ENCODE measurements at regions not wholly inside any gene's neighbourhood (a gene's known extent, or its start where the extent isn't known, plus 50 kb on each side); places are given as distances from the start of the nearest gene placed in this dataset.

DNA sequence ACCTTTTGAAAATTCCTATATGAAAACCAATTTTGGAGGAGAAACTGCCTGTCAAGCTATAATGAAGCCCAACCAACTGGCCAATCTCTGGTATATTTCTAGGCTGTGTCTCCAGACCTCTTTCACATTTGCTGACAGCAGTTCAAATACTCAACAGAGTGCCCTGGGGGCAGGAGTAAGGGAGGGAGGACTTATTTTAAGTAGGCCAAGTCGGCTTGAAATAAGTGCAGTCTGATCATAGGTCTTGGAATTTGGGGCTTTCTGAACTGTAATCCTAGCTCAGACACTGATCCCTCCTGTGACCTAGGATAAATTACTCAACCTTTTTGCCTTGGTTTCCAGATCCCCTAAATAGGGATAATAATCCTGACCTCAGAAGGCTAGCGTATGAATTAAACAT, 59.4 kb upstream of the SLC7A11 start:
- no peak for TF ChIP-seq CTCF (IDR thresholded peaks at IDR 0.05)
- TF ChIP-seq POLR2AphosphoS5 (IDR thresholded peaks at IDR 0.05), result no peak
- no peak for TF ChIP-seq POLR2A (IDR thresholded peaks at IDR 0.05)
- intact Hi-C loops (cut with DNase I; ENCODE audit: low total_unique reads), result no loop called here
- H3K4me1 ChIP-seq, result no peaks in the 10 kb centered on the region
- no peaks in the 10 kb centered on the region for H3K27me3 ChIP-seq
- no peak overlapping the region for H3K4me3 ChIP-seq
- H3K27ac ChIP-seq, result no peak overlapping the region
- H3K36me3 ChIP-seq, result no peaks in the 10 kb centered on the region
- H3K9me3 ChIP-seq, result no peaks in the 10 kb centered on the region
- no peak for DNase-seq (ENCODE audit: low spot score in 2 of 2)

- TF ChIP-seq CTCF (IDR thresholded peaks at IDR 0.05) (no peak), POLR2A (IDR thresholded peaks at IDR 0.05) (no peak), POLR2AphosphoS5 (IDR thresholded peaks at IDR 0.05) (no peak)
- no peaks in the 10 kb centered on the region for H3K4me1 ChIP-seq
- no peaks in the 10 kb centered on the region for H3K27me3 ChIP-seq
- no peak overlapping the region for H3K4me3 ChIP-seq
- intact Hi-C loops (cut with DNase I; ENCODE audit: low total_unique reads), result no loop called here
- no peaks in the 10 kb centered on the region for H3K9me3 ChIP-seq
- H3K27ac ChIP-seq, result no peak overlapping the region
- no peak for DNase-seq (ENCODE audit: low spot score in 2 of 2)
- H3K36me3 ChIP-seq, result no peaks in the 10 kb centered on the region
These were observed 58.5 kb upstream of the SLC7A11 start for GRCh38 chr4:138300616-138301015.

DNA sequence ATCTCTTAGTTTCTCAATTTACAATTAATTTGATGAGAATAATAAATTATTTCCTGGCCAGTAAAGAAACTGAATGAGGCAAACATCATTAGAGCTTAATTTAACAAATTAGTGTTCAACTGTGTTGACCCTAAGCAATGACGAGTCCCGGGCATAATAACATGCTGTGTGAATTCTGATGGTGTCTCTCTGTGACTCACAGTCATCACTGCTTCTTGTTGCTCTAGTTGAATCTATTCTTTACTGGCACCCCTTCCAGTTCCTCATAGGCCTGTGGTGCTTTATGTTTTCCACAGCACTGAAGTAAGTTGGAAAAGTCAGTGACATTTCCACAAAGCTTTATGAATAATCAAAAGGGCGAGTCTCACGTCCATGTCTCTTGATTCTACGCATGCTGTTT, 57.7 kb upstream of the SLC7A11 start:
- DNase-seq (ENCODE audit: low spot score in 2 of 2), result no peak
- TF ChIP-seq CTCF (IDR thresholded peaks at IDR 0.05) (no peak), POLR2A (IDR thresholded peaks at IDR 0.05) (no peak), POLR2AphosphoS5 (IDR thresholded peaks at IDR 0.05) (no peak)
- Histone ChIP-seq H3K4me1 (no peaks in the 10 kb centered on the region), H3K4me3 (no peak overlapping the region), H3K27ac (no peak overlapping the region), H3K9me3 (no peaks in the 10 kb centered on the region), H3K27me3 (no peaks in the 10 kb centered on the region), H3K36me3 (no peaks in the 10 kb centered on the region)
- intact Hi-C loops (cut with DNase I; ENCODE audit: low total_unique reads), result no loop called here

DNA sequence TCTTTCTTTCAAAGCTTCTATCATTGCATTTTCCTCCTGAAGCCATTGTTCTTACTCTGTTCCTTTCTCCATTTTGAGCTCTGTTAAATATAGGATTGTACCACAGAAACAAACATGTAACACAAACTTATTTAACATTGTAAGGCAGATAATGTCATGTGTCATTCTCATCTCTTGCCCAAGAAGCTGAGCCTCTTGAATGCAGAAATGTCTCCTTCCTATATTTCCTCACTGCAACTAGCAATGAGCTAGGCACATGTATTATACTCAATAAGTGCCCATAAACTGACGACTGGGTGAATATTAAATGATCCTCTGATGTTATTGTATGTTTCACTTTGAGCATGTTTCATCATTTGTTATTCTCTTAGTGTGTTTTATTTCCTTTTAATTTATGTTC, 56.7 kb upstream of the SLC7A11 start:
- Histone ChIP-seq H3K27ac (no peak overlapping the region), H3K27me3 (no peaks in the 10 kb centered on the region), H3K4me1 (no peaks in the 10 kb centered on the region), H3K36me3 (no peaks in the 10 kb centered on the region), H3K4me3 (no peak overlapping the region), H3K9me3 (no peaks in the 10 kb centered on the region)
- no peak for DNase-seq (ENCODE audit: low spot score in 2 of 2)
- TF ChIP-seq CTCF (IDR thresholded peaks at IDR 0.05), result no peak
- TF ChIP-seq POLR2AphosphoS5 (IDR thresholded peaks at IDR 0.05), result no peak
- no peak for TF ChIP-seq POLR2A (IDR thresholded peaks at IDR 0.05)
- intact Hi-C loops (cut with DNase I; ENCODE audit: low total_unique reads), result no loop called here

DNA sequence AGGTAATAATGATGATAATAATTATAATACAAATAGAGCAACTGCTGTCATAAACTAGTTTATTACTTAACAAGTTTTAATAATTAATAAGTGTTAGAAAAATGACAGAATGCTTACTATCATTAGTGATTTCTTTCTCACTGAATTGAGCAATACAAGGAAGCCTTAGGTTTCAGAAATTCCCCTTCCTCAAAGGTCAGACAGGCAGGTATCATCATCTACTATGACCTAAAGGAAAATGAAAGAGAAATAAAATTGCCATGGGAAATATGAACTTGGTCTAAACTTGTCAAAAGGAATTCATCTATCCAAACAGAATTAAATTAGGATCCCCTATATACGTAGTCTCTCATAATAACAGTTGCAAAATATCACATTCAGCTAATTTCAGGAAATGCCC, 56.3 kb upstream of the SLC7A11 start:
- intact Hi-C loops (cut with DNase I; ENCODE audit: low total_unique reads), result no loop called here
- Histone ChIP-seq H3K4me1 (no peaks in the 10 kb centered on the region), H3K36me3 (no peaks in the 10 kb centered on the region), H3K4me3 (no peak overlapping the region), H3K27me3 (no peaks in the 10 kb centered on the region), H3K9me3 (no peaks in the 10 kb centered on the region), H3K27ac (no peak overlapping the region)
- no peak for DNase-seq (ENCODE audit: low spot score in 2 of 2)
- TF ChIP-seq POLR2A (IDR thresholded peaks at IDR 0.05), result no peak

- no peak overlapping the region for H3K27ac ChIP-seq
- TF ChIP-seq POLR2AphosphoS5 (IDR thresholded peaks at IDR 0.05) (no peak), POLR2A (IDR thresholded peaks at IDR 0.05) (no peak), CTCF (IDR thresholded peaks at IDR 0.05) (no peak)
- no peaks in the 10 kb centered on the region for H3K27me3 ChIP-seq
- no peaks in the 10 kb centered on the region for H3K4me1 ChIP-seq
- no peak overlapping the region for H3K4me3 ChIP-seq
- no peaks in the 10 kb centered on the region for H3K36me3 ChIP-seq
- DNase-seq (ENCODE audit: low spot score in 2 of 2), result no peak
- no peaks in the 10 kb centered on the region for H3K9me3 ChIP-seq
- intact Hi-C loops (cut with DNase I; ENCODE audit: low total_unique reads), result no loop called here
These were observed 55.7 kb upstream of the SLC7A11 start for GRCh38 chr4:138297743-138298405.
